K562 (cell line): ENCODE measurements at regions not wholly inside any gene's neighbourhood (a gene's known extent, or its start where the extent isn't known, plus 50 kb on each side); places are given as distances from the start of the nearest gene placed in this dataset.

Source experiments
- BCOR ChIP-seq: fragments of 450-650 bp; IDR thresholded peaks from 2 replicates; pipeline ENCODE4 v1.6.1; 2016
- CBX3 ChIP-seq, 2 experiments: IDR thresholded peaks; 1 replicate in 1 of 2; 2 replicates in 1 of 2; pipeline ENCODE4 v1.6.1; 2012; ENCODE audit warnings: inconsistent platforms in 2 of 2, low read length in 2 of 2, borderline replicate concordance in 1 of 2, control low read depth in 1 of 2
- ERF ChIP-seq: fragments of 450-650 bp; formaldehyde crosslinking; IDR thresholded peaks from 2 replicates; pipeline ENCODE4 v1.4.0; 2020; ENCODE audit warnings: mild to moderate bottlenecking, mixed read lengths
- FOSL1 ChIP-seq: fragments of 200-800 bp; sonication (Bioruptor generic); conservative IDR thresholded peaks from 2 replicates; pipeline ENCODE4 v1.6.1; 2016; ENCODE audit warnings: missing genetic modification characterization, missing compliant biosample characterization
- GMEB1 ChIP-seq: fragments of 250-450 bp; sonication (Bioruptor Pico); IDR thresholded peaks from 2 replicates; pipeline ENCODE4 v1.4.0; 2020; ENCODE audit warnings: mild to moderate bottlenecking
- IRF1 ChIP-seq: sonication (generic); formaldehyde crosslinking; IDR thresholded peaks from 2 replicates; pipeline ENCODE4 v1.8.0; 2022; ENCODE audit warnings: missing genetic modification reagents, mild to moderate bottlenecking, borderline replicate concordance
- IRF2 ChIP-seq: sonication (generic); formaldehyde crosslinking; IDR thresholded peaks from 2 replicates; pipeline ENCODE4 v1.8.1; 2022; ENCODE audit warnings: mild to moderate bottlenecking, missing genetic modification reagents
- NFRKB ChIP-seq: fragments of 450-650 bp; IDR thresholded peaks from 2 replicates; pipeline ENCODE4 v1.6.1; 2016; ENCODE audit warnings: low read depth
- PHTF2 ChIP-seq: fragments of 250-450 bp; sonication (Bioruptor Pico); IDR thresholded peaks from 2 replicates; pipeline ENCODE4 v1.5.0; 2021; ENCODE audit warnings: mild to moderate bottlenecking
- RBM17 ChIP-seq: fragments of 200-400 bp; formaldehyde crosslinking; IDR thresholded peaks from 2 replicates; pipeline ENCODE4 v1.6.1; 2017; ENCODE audit warnings: low read depth, mild to moderate bottlenecking, low read length, borderline replicate concordance
- RFX1 ChIP-seq: fragments of 450-650 bp; IDR thresholded peaks from 2 replicates; pipeline ENCODE4 v1.6.1; 2016; ENCODE audit warnings: mild to moderate bottlenecking, moderate library complexity
- SETDB1 ChIP-seq: IDR thresholded peaks from one replicate; pipeline ENCODE4 v1.6.1; 2012; ENCODE audit warnings: low read length, control low read depth, inconsistent platforms
- THRAP3 ChIP-seq: fragments of 450-650 bp; IDR thresholded peaks from 2 replicates; pipeline ENCODE4 v1.6.1; 2016; ENCODE audit warnings: mild to moderate bottlenecking, inconsistent platforms, borderline replicate concordance
- UBTF ChIP-seq, 2 experiments: IDR thresholded peaks; 2 replicates each; pipeline ENCODE4 v1.6.1; 2012; ENCODE audit warnings: improper control_type of control experiment in 2 of 2, low read depth in 2 of 2, low read length in 2 of 2, borderline replicate concordance in 1 of 2
- ZC3H11A ChIP-seq: IDR thresholded peaks from 2 replicates; pipeline ENCODE4 v1.6.1; 2012; ENCODE audit warnings: low read depth, low read length, improper control_type of control experiment
- ZNF274 ChIP-seq: IDR thresholded peaks from 2 replicates; pipeline ENCODE4 v1.6.1; 2011; ENCODE audit warnings: low read depth, mild to moderate bottlenecking, low read length, moderate library complexity, borderline replicate concordance
- ZNF592 ChIP-seq: fragments of 450-650 bp; IDR thresholded peaks from 2 replicates; pipeline ENCODE4 v1.6.1; 2017; ENCODE audit warnings: antibody characterized with exemption, mild to moderate bottlenecking
- ZNF639 ChIP-seq, 2 experiments: fragments of 200-800 bp in 1 of 2; sonication (Bioruptor generic) in 1 of 2; sonication (generic) in 1 of 2; formaldehyde crosslinking in 1 of 2; IDR thresholded peaks in 1 of 2; conservative IDR thresholded peaks in 1 of 2; 2 replicates each; pipeline versions ENCODE4 v1.5.0 to v1.6.1; 2016 to 2020; ENCODE audit warnings: missing compliant biosample characterization in 1 of 2, missing genetic modification characterization in 1 of 2, missing genetic modification reagents in 1 of 2
- ZNF644 ChIP-seq: fragments of 200-800 bp; sonication (Bioruptor generic); IDR thresholded peaks from 2 replicates; pipeline ENCODE4 v1.6.1; 2016; ENCODE audit warnings: low read depth, missing genetic modification characterization, missing compliant biosample characterization

GRCh38 chr12:127162902-127163301 lies 1104.1 kb upstream of the TMEM132C start (continued):
- no peak for TF ChIP-seq UBTF (IDR thresholded peaks at IDR 0.05; ENCODE audit: borderline replicate concordance in 1 of 2, low read depth in 2 of 2, low read length in 2 of 2)
- TF ChIP-seq SETDB1, result no peak
- no peak for TF ChIP-seq ZNF644
- no peak for TF ChIP-seq RBM17
- no peak for TF ChIP-seq RFX1
- no peak for TF ChIP-seq ZNF274
- peak; percentile 81 for TF ChIP-seq FOSL1 (tag)
- TF ChIP-seq GMEB1 (CRISPR knock-in tag), result no peak
- no peak for TF ChIP-seq NFRKB
- no peak for TF ChIP-seq IRF2 (CRISPR knock-in tag)
- peak in 1 of 2 experiments; percentile 43; a peak in 1 of 3 replicates for TF ChIP-seq CBX3 (IDR thresholded peaks at IDR 0.05; ENCODE audit: borderline replicate concordance in 1 of 2, low read length in 2 of 2)
- TF ChIP-seq BCOR, result no peak
- no peak for TF ChIP-seq THRAP3
- peak; percentile 60; the same call in 1 of the 2 replicates for TF ChIP-seq ZNF592
- no peak for TF ChIP-seq IRF1 (CRISPR knock-in tag)
- TF ChIP-seq PHTF2 (CRISPR knock-in tag), result no peak
- TF ChIP-seq ERF (CRISPR knock-in tag), result no peak
- no peak for TF ChIP-seq ZNF639 (CRISPR knock-in tag; conservative IDR thresholded peaks at IDR 0.05 in 1 of 2, IDR thresholded peaks at IDR 0.05 in 1 of 2)
- no peak for TF ChIP-seq ZC3H11A
